ENCODE measurements at regions not wholly inside any gene's neighbourhood (a gene's known extent, or its start where the extent isn't known, plus 50 kb on each side); places are given as distances from the start of the nearest gene placed in this dataset.
"Not testable (repeated sequence)": the region's sequence is repeated elsewhere in the genome, so short reads cannot be mapped to it uniquely, and the experiment has no call there.

- DNase-seq: no peak
Observed at GRCh38 chr13:69649063-69649392, 458.6 kb upstream of the ATXN8OS start.

DNA sequence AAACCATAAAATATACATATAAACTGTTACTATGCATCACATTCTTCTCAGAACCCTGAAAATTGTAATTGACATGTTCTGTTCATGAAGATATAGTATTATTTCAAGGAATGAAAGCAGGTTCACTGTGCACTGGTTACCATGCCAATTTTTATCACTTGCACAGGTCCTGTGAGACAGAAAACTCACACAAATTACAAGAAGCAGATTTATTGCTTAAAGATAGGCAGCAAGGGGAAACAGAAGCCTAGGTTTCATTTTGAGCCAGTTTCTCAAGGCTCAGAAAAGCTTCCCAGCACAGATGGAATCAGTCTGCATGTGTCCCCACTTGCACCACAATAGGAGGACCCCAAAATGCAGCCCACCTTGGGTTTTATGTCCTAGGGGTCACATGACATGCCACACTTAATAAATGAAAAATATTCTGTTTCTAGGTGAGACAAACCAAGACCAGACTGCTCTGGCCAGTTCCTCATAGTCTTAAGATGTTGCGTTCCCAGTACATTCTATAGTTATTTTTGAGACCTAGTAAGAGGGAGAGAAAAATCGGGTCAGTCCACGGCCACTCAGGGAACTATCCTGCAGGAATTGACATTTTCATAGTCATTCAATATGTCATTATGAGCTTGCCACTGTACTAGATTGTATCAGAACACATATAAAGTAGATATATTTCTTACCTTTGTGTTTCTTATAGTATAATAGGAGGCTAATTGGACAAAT lies 459.1 kb upstream of the ATXN8OS start:
- no peak for DNase-seq

DNA sequence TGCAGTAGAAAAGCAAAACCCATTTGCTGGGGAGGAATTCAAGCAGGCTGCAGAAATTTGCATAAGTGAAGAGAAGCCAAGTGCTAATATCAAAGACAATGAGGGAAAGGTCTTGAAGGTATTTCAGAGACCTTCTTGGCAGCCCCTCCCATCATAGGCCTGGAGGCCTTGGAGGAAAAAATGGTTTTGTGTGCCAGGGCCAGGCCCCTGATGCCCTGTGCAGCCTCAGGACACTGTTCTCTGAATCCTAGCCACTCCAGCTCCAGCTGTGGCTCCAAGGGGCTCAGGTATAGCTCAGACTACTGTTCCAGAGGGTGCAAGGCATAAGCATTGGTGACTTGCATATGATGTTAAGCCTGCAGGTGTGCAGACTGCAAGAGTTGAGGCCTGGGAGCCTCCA lies 463.2 kb upstream of the ATXN8OS start:
- DNase-seq: no peak

DNA sequence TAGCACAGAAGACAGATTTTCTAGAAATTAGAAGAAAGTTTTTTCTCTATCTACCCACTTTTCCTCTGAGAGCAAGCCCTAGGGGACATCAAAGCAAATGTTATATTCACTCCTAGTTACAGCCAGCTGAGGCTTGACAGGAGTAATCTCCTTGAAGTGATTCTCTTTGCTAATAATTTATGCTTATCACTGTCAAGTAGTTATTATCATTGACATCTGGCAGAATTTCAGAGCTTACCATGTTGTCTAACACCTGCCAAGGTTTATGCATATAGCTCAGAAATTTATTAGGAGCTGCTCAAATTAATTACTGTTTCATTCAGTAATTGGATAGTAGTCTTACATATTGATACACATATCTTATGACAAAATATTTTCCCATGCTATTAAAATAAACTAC lies 465.9 kb upstream of the ATXN8OS start:
- no peak for DNase-seq

- DNase-seq: no peak
Observed at GRCh38 chr13:69633044-69633443, 474.6 kb upstream of the ATXN8OS start.

- DNase-seq: no peak
Observed at GRCh38 chr13:69623973-69624372, 483.7 kb upstream of the ATXN8OS start.

DNA sequence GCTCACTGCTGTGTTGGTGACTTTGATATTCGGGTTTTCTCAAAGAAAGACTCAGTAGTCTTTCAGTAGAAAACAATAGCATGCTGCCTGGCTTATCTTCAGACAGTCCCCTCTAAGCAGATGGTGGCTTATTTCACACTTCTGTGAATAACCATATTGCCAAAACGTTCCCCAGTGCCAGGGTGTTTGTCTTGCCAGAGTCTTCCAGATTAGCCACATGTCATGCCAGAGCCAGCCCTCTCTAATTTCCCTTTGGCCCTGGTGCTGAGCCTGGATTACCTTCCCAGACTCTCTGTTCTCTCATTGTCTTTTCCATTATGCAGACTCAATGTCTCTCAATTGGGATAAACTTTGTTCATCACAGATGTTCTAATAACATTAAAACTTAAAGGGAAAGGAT lies 488.0 kb upstream of the ATXN8OS start:
- DNase-seq: no peak

DNA sequence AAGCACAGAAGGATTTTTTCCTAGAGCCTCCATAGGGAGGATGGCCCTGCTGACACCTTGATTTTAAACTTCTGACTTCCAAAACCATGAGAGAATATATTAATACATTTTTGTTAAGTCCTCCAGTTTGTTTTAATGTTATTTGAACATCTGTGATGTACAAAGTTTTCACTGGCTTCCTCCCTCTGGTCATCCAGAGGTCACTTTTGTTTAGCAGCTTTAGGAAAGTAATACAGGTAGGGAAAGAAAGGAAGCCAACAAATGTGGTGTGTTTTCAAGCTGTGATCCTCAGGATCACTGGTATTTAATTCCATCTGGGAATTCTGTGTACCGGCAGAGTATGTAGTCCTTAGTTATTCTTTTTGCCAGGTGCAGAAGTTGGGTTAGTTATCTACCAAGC lies 488.8 kb upstream of the ATXN8OS start:
- DNase-seq: no peak

DNA sequence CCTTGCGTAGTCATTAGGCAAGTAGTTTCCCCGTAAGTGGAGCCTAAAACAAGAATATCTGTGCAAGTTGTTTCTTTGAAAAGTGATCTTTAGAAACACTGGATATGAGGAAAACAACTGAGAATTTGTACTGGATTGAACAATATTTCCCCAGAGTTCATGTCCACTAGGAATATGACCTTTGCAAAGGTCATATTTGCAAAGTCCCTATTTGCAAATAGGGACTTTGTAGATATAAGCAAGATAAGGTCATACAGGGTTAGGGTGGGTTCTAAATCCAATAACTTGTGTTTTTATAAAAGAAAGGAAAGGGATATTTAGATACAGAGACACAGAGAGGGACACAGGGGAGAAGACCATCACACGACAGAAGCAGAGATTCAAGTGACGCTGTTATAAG lies 489.2 kb upstream of the ATXN8OS start:
- DNase-seq: no peak

DNA sequence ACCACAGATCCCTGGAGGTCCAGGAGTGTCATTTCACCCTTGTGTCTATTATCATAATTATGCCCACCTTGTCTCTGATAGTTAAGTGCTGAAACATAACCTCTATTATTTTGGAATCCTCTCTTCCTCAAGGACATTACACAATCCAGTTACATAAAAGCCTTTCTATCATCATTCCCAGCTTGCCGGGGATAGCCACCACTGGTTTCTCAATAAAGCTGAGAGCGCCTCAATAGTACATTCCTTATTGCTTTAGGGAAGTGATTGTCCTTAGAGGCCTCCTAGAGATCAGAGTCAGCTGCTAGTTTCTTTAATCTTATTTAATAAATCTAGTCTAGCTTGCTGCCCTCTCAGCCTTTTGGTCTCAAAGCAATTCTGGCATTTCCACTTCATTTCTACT lies 490.0 kb upstream of the ATXN8OS start:
- DNase-seq: no peak

- DNase-seq: no peak
Observed at GRCh38 chr13:69616396-69616795, 491.2 kb upstream of the ATXN8OS start.

DNA sequence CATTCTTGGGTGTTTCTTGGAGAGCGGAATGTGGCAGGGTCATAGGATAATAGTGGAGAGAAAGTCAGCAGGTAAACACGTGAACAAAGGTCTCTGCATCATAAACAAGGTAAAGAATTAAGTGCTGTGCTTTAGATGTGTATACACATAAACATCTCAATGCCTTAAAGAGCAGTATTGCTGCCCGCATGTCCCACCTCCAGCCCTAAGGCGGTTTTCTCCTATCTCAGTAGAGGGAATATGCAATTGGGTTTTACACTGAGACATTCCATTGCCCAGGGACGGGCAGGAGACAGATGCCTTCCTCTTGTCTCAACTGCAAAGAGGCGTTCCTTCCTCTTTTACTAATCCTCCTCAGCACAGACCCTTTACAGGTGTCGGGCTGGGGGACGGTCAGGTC lies 492.6 kb upstream of the ATXN8OS start:
- not testable (repeated sequence) for DNase-seq

DNA sequence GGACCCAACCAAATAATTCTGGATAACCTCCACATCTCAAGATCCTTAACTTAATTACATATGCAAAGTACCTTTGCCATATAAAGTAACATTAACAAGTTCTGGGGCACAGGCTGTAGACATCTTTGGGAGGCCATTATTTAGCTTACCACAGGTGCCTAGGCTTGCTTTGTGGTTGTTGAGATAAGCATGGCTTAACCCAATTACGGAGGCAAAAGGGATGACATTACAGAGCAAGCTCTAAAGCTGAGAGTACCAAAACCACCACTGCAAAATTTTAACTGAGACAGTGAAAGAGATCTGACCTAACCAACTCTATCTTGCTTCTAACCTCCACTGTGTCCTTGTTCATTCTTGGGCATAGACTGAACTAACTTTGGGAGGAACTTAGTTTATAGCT lies 502.9 kb upstream of the ATXN8OS start:
- DNase-seq: no peak

DNA sequence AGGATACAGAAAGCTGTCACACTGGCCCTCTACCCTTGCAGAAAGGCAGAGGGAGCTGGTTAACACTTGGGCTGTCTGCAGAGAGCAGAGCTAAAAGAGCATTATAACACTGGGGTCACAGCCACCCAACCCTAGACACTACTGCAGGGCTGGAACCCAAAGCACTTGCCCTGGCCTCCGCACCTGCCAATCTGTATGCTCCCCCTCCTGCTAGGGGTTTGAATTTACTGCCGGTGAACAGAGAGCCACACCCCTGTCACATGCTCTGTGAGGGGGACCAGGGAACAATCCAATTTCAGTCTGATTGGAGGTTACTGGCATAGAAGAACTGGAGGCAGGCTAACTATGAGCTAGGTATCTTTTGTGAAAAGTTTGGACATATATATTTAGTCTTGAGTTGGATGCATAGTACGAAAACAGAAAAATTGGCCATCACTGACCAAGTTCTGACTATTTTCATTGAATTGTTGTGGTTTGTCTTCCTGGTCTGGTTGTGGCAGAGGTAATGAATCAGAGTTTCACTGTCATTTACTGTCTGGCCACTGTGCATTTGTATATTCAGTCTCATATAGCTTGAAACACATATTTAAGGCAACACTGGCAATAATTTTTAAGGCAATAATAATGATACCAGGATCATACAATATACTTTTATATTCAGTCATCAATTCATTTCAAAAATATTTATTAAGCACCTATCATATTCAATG lies 504.3 kb upstream of the ATXN8OS start:
- DNase-seq: no peak

DNA sequence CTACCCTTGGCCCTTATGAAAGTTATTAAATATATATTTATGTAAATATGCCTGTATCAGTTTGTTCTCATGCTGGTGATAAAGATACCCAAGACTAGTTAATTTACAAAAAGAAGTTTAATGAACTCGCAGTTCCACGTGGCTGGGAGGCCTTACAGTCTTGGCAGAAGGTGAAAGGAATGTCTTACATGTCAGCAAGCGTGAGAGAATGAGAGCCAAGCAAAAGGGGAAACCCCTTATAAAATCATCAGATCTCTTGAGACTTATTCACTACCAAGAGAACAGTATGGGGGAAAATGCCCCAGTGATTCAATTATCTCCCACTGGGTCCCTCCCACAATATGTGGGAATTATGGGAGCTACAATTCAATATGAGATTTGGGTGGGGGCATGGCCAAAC lies 506.0 kb upstream of the ATXN8OS start:
- no peak for DNase-seq

DNA sequence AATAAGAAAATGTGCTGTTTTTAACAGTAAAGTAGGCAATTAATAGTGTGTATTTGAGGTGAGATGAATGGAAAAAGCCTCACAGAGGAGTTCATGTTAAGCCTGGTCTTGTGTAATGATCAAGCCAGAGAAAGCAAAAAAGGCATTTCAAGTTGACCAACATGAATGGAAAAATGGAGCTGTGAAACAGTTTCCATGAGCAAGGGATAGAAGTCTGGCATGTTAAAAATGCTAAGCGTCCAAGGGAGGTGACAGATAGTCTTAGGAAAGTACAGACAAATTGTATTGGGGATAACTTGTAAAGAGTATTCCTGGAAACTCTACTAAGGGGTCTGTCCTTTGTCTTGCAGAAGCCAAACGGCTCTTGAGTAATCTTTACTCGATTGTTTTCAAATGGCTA lies 506.8 kb upstream of the ATXN8OS start:
- no peak for DNase-seq

- DNase-seq: no peak
Observed at GRCh38 chr13:69597088-69597487, 510.5 kb upstream of the ATXN8OS start.

- no peak for DNase-seq
Observed at GRCh38 chr13:69595181-69595580, 512.4 kb upstream of the ATXN8OS start.

GRCh38 chr13:69591437-69591836 lies 516.2 kb upstream of the ATXN8OS start:
- DNase-seq: no peak

- no peak for DNase-seq
Observed at GRCh38 chr13:69589531-69590235, 517.9 kb upstream of the ATXN8OS start.

- no peak for DNase-seq
Observed at GRCh38 chr13:69585656-69586055, 522.0 kb upstream of the ATXN8OS start.

DNA sequence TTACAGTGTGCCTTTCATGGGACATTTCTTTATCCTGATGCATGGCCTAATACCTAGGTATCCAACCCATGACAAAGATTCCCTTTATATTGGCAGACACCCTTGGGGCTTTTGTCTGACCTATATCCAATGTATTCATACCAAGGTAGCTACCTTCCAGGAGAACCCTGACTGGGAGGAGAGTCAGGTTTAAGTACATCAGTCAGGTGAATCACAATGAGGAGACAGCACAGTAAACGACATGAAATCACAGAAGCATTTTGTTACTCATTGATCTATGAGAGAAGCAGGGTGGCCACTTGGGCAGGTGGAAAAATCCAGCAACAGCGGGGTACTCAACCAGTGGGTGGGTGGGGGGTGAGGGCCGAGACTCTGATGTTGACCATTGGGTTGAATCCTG lies 527.4 kb upstream of the ATXN8OS start:
- DNase-seq: no peak

DNA sequence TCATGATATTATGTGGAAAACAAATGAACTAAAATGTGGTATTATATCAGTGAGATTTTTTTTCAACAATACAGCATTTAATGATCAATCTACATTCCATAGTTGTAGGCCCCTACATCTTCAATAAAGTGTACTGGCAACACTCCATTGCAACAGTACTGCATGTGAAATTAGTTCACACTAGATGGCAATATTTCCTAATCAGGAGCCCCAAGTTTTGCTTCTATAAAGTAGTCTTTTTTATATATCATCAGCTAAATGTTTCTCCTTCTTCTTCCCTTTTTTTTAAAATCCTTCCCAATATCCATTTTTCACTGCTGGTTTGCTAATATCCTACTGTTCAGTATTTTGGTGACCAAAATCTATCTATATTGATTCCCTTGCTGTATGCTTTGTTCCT lies 528.3 kb upstream of the ATXN8OS start:
- DNase-seq: no peak

DNA sequence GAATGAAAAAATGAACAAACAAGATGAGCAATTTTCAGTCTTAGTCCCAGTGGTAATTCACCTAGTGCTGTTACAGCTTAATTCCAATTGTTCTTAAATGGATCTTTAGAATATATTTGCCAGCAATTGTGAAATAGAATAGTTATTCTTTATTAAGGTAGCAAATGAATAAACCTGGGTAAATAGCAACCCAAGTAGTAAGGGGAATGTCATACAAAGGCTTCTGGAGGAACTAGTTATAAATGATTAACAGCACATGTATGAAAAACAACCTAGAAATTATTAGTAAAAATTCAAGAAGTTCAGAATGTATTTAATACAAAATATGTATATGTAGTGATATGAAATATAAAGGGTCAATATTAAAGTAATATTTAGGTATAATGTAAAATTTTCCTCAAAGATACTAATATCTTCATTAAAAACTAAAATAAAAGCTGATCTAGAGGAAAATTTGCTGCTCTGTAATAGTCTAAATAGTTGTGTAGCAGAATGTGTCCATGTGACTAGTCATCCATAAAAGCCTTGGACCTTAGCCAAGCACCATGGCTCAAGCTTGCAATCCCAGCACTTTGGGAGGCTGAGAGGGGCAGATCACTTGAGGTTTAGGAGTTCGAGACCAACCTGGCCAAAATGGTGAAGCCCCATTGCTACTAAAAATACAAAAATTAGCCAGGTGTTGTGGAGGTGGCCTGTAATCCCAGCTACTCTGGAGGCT lies 535.9 kb upstream of the ATXN8OS start:
- no peak for DNase-seq

All from NCI-H774 (cell line).